IMR-90 (cell line): ENCODE measurements at regions not wholly inside any gene's neighbourhood (a gene's known extent, or its start where the extent isn't known, plus 50 kb on each side); places are given as distances from the start of the nearest gene placed in this dataset.

Experiments used
- ATAC-seq: fragments of 200-7000 bp; cut with Tn5 transposase; 2 replicates; pipeline ENCODE4 v1.9.1; 2020; ENCODE audit warnings: low read depth, mild to moderate bottlenecking, moderate library complexity
- BruUV-seq: library from RNA; stranded (reverse); fragments of 400-500 nt; replicated peaks from 2 replicates; lab custom pipeline; 2021; lab: Mats Ljungman, UMichigan
- CTCF ChIA-PET: fragments of 300-600 bp; formaldehyde crosslinking; extraction: SDS; loops from one replicate; lab custom pipeline; 2021; ENCODE audit warnings: antibody characterized with exemption; lab: Yijun Ruan, JAX
- POLR2A ChIA-PET: fragments of 300-600 bp; sonication (Branson Sonifier 250); formaldehyde crosslinking; loops from one replicate; lab custom pipeline; 2022; ENCODE audit warnings: antibody characterized with exemption; ENCODE audit not compliant: unreplicated experiment; lab: Charles Lee
- DNase-seq: peaks from one replicate; pipeline ENCODE4 v3.0.0; 2013
- H2AFZ ChIP-seq: replicated peaks from 2 replicates; pipeline ENCODE3; 2013; ENCODE audit warnings: low read length, mild to moderate bottlenecking; ENCODE audit not compliant: poor library complexity
- H2AK5ac ChIP-seq: 2 replicates; pipeline ENCODE4 v1.6.1; 2013; ENCODE audit warnings: low read depth, low read length, inconsistent platforms
- H2AK9ac ChIP-seq: replicated peaks from 2 replicates; pipeline ENCODE3; 2013; ENCODE audit warnings: mild to moderate bottlenecking, low read depth, low read length, moderate library complexity; ENCODE audit not compliant: poor library complexity
- H2BK120ac ChIP-seq: 2 replicates; pipeline ENCODE4 v1.6.1; 2013; ENCODE audit warnings: low read depth, low read length, inconsistent platforms
- H2BK15ac ChIP-seq: 3 replicates; pipeline ENCODE4 v1.6.1; 2013; ENCODE audit warnings: low read depth, low read length, inconsistent platforms
- H2BK20ac ChIP-seq: 2 replicates; pipeline ENCODE4 v1.6.1; 2013; ENCODE audit warnings: low read depth, mild to moderate bottlenecking, inconsistent platforms, low read length, moderate library complexity
- H2BK5ac ChIP-seq: 2 replicates; pipeline ENCODE4 v1.6.1; 2013; ENCODE audit warnings: mild to moderate bottlenecking, low read depth, low read length, inconsistent platforms; ENCODE audit not compliant: poor library complexity, severe bottlenecking
- H3K14ac ChIP-seq: replicated peaks from 2 replicates; pipeline ENCODE4 v1.6.1; 2013; ENCODE audit warnings: low read depth, low read length, inconsistent platforms
- H3K18ac ChIP-seq: 2 replicates; pipeline ENCODE4 v1.6.1; 2013; ENCODE audit warnings: low read depth, low read length, control low read depth
- H3K23ac ChIP-seq: 2 replicates; pipeline ENCODE4 v1.6.1; 2013; ENCODE audit warnings: low read depth, low read length, inconsistent platforms
- H3K27ac ChIP-seq: 2 replicates; pipeline ENCODE4 v1.5.1; 2013; ENCODE audit warnings: mild to moderate bottlenecking, control low read depth, low read length; ENCODE audit not compliant: insufficient read depth
- H3K27me3 ChIP-seq: 2 replicates; pipeline ENCODE4 v1.6.1; 2013; ENCODE audit warnings: low read length; ENCODE audit not compliant: control insufficient read depth, insufficient read depth
- H3K36me3 ChIP-seq: 2 replicates; pipeline ENCODE4 v1.6.1; 2013; ENCODE audit warnings: low read length, mixed read lengths; ENCODE audit not compliant: control insufficient read depth, insufficient read depth
- H3K4ac ChIP-seq: 2 replicates; pipeline ENCODE4 v1.6.1; 2013; ENCODE audit warnings: low read depth, low read length, inconsistent platforms
- H3K4me1 ChIP-seq: 2 replicates; pipeline ENCODE4 v1.6.1; 2013; ENCODE audit warnings: low read length, mixed read lengths; ENCODE audit not compliant: control insufficient read depth, insufficient read depth
- H3K4me2 ChIP-seq: 2 replicates; pipeline ENCODE4 v1.6.1; 2013; ENCODE audit warnings: low read depth, mild to moderate bottlenecking, control low read depth, low read length, moderate library complexity
- H3K4me3 ChIP-seq: 2 replicates; pipeline ENCODE4 v1.5.1; 2013; ENCODE audit warnings: low read depth, mild to moderate bottlenecking, control low read depth, low read length, moderate library complexity; ENCODE audit not compliant: insufficient read depth
- H3K56ac ChIP-seq: 2 replicates; pipeline ENCODE4 v1.6.1; 2013; ENCODE audit warnings: low read length, inconsistent platforms; ENCODE audit not compliant: insufficient read depth; ENCODE audit errors: extremely low read depth
- H3K79me1 ChIP-seq, 2 experiments: 2 replicates each; pipeline ENCODE4 v1.6.1; 2013; ENCODE audit warnings: low read length in 2 of 2, inconsistent platforms in 1 of 2, low read depth in 1 of 2
- H3K9ac ChIP-seq: 2 replicates; pipeline ENCODE4 v1.6.1; 2013; ENCODE audit warnings: low read depth, low read length, control low read depth
- H3K9me1 ChIP-seq: 2 replicates; pipeline ENCODE4 v1.6.1; 2013; ENCODE audit warnings: low read length, inconsistent platforms; ENCODE audit not compliant: insufficient read depth
- H3K9me3 ChIP-seq: 2 replicates; pipeline ENCODE4 v1.6.1; 2013; ENCODE audit warnings: low read length; ENCODE audit not compliant: control insufficient read depth, insufficient read depth
- H4K20me1 ChIP-seq: 2 replicates; pipeline ENCODE4 v1.6.1; 2013; ENCODE audit warnings: low read length, inconsistent platforms; ENCODE audit not compliant: insufficient read depth
- H4K5ac ChIP-seq: 2 replicates; pipeline ENCODE4 v1.6.1; 2013; ENCODE audit warnings: mild to moderate bottlenecking, low read depth, low read length, control low read depth
- H4K8ac ChIP-seq, 2 experiments: 2 replicates each; pipeline ENCODE4 v1.6.1; 2013; ENCODE audit warnings: low read depth in 2 of 2, low read length in 2 of 2, control low read depth in 1 of 2, inconsistent platforms in 1 of 2
- H4K91ac ChIP-seq: 2 replicates; pipeline ENCODE4 v1.6.1; 2013; ENCODE audit warnings: low read depth, low read length, inconsistent platforms; ENCODE audit not compliant: insufficient read depth
- CEBPB ChIP-seq: IDR thresholded peaks from 2 replicates; pipeline ENCODE4 v1.6.1; 2012; ENCODE audit warnings: low read depth, low read length, improper control_type of control experiment
- FOS ChIP-seq: fragments of 150-350 bp; IDR thresholded peaks from 2 replicates; pipeline ENCODE4 v1.6.1; 2016; ENCODE audit warnings: low read depth, low read length
- MAZ ChIP-seq: IDR thresholded peaks from 2 replicates; pipeline ENCODE4 v1.6.1; 2012; ENCODE audit warnings: low read depth, mild to moderate bottlenecking, low read length, improper control_type of control experiment, moderate library complexity, borderline replicate concordance
- MXI1 ChIP-seq: IDR thresholded peaks from 2 replicates; pipeline ENCODE4 v1.6.1; 2012; ENCODE audit warnings: low read depth, mild to moderate bottlenecking, low read length, moderate library complexity, borderline replicate concordance
- NFE2L2 ChIP-seq: fragments of 150-350 bp; IDR thresholded peaks from 2 replicates; pipeline ENCODE4 v1.6.1; 2016; ENCODE audit warnings: low read depth, mild to moderate bottlenecking, low read length
- POLR2A ChIP-seq: IDR thresholded peaks from 2 replicates; pipeline ENCODE4 v1.6.1; 2012; ENCODE audit warnings: mild to moderate bottlenecking, low read depth, low read length
- RCOR1 ChIP-seq: IDR thresholded peaks from 2 replicates; pipeline ENCODE4 v1.6.1; 2012; ENCODE audit warnings: mild to moderate bottlenecking, low read length, improper control_type of control experiment; ENCODE audit not compliant: insufficient replicate concordance
- RFX5 ChIP-seq: IDR thresholded peaks from 2 replicates; pipeline ENCODE4 v1.8.0; 2012; ENCODE audit warnings: low read depth, mild to moderate bottlenecking, low read length, moderate library complexity
- SMC3 ChIP-seq: fragments of 150-350 bp; IDR thresholded peaks from 2 replicates; pipeline ENCODE4 v1.6.1; 2016; ENCODE audit warnings: low read depth, mild to moderate bottlenecking, antibody characterized with exemption, low read length, moderate library complexity
- WGBS, 2 experiments: methylation state at CpG; one replicate each; pipeline versions ENCODE4 v1.1.5 to v1.1.7; 2013; ENCODE audit warnings: missing lambda C conversion rate in 2 of 2; ENCODE audit not compliant: insufficient read length in 1 of 2; ENCODE audit errors: extremely low coverage in 2 of 2; 5-methylcytosine and 5-hydroxymethylcytosine counted together
- dilution Hi-C: fragments of 300-500 bp; cut with HindIII; formaldehyde crosslinking; loops from one replicate; pipeline ENCODE4 v1.14.3; 2018; ENCODE audit warnings: low sequenced_read_pairs; ENCODE audit not compliant: unreplicated experiment
- in situ Hi-C: fragments of 300-500 bp; cut with MboI; formaldehyde crosslinking; loops from 3 replicates; pipeline ENCODE4 v1.14.3; 2019; ENCODE audit warnings: low sequenced_read_pairs, inconsistent platforms, mixed read lengths
- intact Hi-C: fragments of 100-400 bp; cut with micrococcal nuclease; formaldehyde crosslinking; loops from 2 replicates; pipeline ENCODE4 v1.10.0; 2022
- TF ChIP-seq, protein P1 (sequence below): conservative IDR thresholded peaks from 2 replicates; pipeline ENCODE4 v1.5.1; 2012; ENCODE audit warnings: mild to moderate bottlenecking, low read depth, low read length, improper control_type of control experiment

DNA sequence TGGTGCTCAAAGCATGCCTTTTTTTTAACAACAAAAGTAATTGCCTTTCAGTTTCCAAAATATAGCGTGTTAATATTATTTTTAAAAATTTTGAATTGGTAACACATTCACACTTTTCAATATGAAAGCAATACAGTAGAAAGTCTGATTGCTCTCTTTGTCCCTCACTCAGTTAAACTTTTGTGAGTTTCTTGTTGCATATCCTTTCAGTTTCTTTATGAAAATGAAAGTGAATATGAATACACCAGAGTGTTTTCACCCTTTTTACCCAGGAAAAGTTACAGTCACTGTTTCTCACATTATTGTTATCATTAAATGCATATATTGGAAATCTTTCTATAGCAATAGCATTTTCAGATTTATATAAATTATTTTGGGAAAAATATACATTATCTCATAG is 377.4 kb upstream of the CRIM1 start:
- no peak overlapping the region for H2BK5ac ChIP-seq
- H3K18ac ChIP-seq: no peak overlapping the region
- dilution Hi-C loops: no loop called here
- H3K9me3 ChIP-seq: no peaks in the 10 kb centered on the region
- no peaks in the 10 kb centered on the region for H3K36me3 ChIP-seq
- no peak overlapping the region for H2AK9ac ChIP-seq
- no peak overlapping the region for H2AK5ac ChIP-seq
- TF ChIP-seq, protein P1, sequence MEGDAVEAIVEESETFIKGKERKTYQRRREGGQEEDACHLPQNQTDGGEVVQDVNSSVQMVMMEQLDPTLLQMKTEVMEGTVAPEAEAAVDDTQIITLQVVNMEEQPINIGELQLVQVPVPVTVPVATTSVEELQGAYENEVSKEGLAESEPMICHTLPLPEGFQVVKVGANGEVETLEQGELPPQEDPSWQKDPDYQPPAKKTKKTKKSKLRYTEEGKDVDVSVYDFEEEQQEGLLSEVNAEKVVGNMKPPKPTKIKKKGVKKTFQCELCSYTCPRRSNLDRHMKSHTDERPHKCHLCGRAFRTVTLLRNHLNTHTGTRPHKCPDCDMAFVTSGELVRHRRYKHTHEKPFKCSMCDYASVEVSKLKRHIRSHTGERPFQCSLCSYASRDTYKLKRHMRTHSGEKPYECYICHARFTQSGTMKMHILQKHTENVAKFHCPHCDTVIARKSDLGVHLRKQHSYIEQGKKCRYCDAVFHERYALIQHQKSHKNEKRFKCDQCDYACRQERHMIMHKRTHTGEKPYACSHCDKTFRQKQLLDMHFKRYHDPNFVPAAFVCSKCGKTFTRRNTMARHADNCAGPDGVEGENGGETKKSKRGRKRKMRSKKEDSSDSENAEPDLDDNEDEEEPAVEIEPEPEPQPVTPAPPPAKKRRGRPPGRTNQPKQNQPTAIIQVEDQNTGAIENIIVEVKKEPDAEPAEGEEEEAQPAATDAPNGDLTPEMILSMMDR: no peak
- TF ChIP-seq MAZ (no peak), POLR2A (no peak), RFX5 (no peak), RCOR1 (no peak), NFE2L2 (no peak), MXI1 (no peak), SMC3 (no peak), CEBPB (no peak), FOS (no peak)
- no peak for ATAC-seq
- H3K56ac ChIP-seq: no peak overlapping the region
- DNase-seq: no peak
- H3K27me3 ChIP-seq: no peaks in the 10 kb centered on the region
- no peak overlapping the region for H3K14ac ChIP-seq
- H4K8ac ChIP-seq: no peak overlapping the region
- H4K20me1 ChIP-seq: no peaks in the 10 kb centered on the region
- H3K4me2 ChIP-seq: no peak overlapping the region
- H2AFZ ChIP-seq: no peak overlapping the region
- no CpG with 5 or more reads among the region's 1 CpG for WGBS, 2 experiments
- no peaks in the 10 kb centered on the region for H3K9me1 ChIP-seq
- no peak overlapping the region for H4K5ac ChIP-seq
- intact Hi-C loops: no loop called here
- no peaks in the 10 kb centered on the region for H3K79me1 ChIP-seq
- POLR2A ChIA-PET: no interaction called here
- no peak overlapping the region for H3K23ac ChIP-seq
- H4K91ac ChIP-seq: no peak overlapping the region
- no peak overlapping the region for H3K27ac ChIP-seq
- H3K4ac ChIP-seq: no peak overlapping the region
- H3K4me3 ChIP-seq: no peak overlapping the region
- CTCF ChIA-PET: no interaction called here
- no peak overlapping the region for H2BK15ac ChIP-seq
- no peak overlapping the region for H3K9ac ChIP-seq
- H3K4me1 ChIP-seq: no peaks in the 10 kb centered on the region
- in situ Hi-C loops: no loop called here
- no peak overlapping the region for H2BK20ac ChIP-seq
- BruUV-seq: no TSS peak
- H2BK120ac ChIP-seq: no peak overlapping the region
